C4-2B (cell line): ENCODE measurements at regions not wholly inside any gene's neighbourhood (a gene's known extent, or its start where the extent isn't known, plus 50 kb on each side); places are given as distances from the start of the nearest gene placed in this dataset.

Experiments
- ZFX ChIP-seq: fragments of 450-650 bp; IDR thresholded peaks from 2 replicates; pipeline ENCODE4 v1.6.1; 2017
- TF ChIP-seq, protein P1 (sequence below): fragments of 450-650 bp; conservative IDR thresholded peaks from 2 replicates; pipeline ENCODE4 v1.5.1; 2017; ENCODE audit warnings: mild to moderate bottlenecking

- TF ChIP-seq, protein P1, sequence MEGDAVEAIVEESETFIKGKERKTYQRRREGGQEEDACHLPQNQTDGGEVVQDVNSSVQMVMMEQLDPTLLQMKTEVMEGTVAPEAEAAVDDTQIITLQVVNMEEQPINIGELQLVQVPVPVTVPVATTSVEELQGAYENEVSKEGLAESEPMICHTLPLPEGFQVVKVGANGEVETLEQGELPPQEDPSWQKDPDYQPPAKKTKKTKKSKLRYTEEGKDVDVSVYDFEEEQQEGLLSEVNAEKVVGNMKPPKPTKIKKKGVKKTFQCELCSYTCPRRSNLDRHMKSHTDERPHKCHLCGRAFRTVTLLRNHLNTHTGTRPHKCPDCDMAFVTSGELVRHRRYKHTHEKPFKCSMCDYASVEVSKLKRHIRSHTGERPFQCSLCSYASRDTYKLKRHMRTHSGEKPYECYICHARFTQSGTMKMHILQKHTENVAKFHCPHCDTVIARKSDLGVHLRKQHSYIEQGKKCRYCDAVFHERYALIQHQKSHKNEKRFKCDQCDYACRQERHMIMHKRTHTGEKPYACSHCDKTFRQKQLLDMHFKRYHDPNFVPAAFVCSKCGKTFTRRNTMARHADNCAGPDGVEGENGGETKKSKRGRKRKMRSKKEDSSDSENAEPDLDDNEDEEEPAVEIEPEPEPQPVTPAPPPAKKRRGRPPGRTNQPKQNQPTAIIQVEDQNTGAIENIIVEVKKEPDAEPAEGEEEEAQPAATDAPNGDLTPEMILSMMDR = no peak
- TF ChIP-seq ZFX = no peak
These were observed 666.4 kb upstream of the NR3C2 start for GRCh38 chr4:149108626-149109025.
